Mesodermal cell (in vitro differentiated cells): ENCODE measurements at regions not wholly inside any gene's neighbourhood (a gene's known extent, or its start where the extent isn't known, plus 50 kb on each side); places are given as distances from the start of the nearest gene placed in this dataset.

Experiments
- H3K27ac ChIP-seq: 2 replicates; pipeline ENCODE4 v1.7.0; 2013; ENCODE audit warnings: mild to moderate bottlenecking, low read depth, low read length, moderate library complexity; ENCODE audit not compliant: severe bottlenecking
- H3K36me3 ChIP-seq: 2 replicates; pipeline ENCODE4 v1.7.1; 2013; ENCODE audit warnings: mild to moderate bottlenecking, low read length, moderate library complexity; ENCODE audit not compliant: control insufficient read depth, insufficient read depth
- H3K4me1 ChIP-seq: one replicate; pipeline ENCODE4 v1.7.1; 2013; ENCODE audit warnings: mild to moderate bottlenecking, low read length; ENCODE audit not compliant: insufficient read depth, control insufficient read depth, poor library complexity, severe bottlenecking
- H3K4me3 ChIP-seq: 2 replicates; pipeline ENCODE4 v1.7.0; 2013; ENCODE audit warnings: low read length, control low read depth, mild to moderate bottlenecking; ENCODE audit not compliant: insufficient read depth, poor library complexity, severe bottlenecking; ENCODE audit errors: extremely low read depth
- H3K9me3 ChIP-seq: 2 replicates; pipeline ENCODE4 v1.7.1; 2013; ENCODE audit warnings: mild to moderate bottlenecking, low read length, moderate library complexity; ENCODE audit not compliant: control insufficient read depth
- WGBS, 2 experiments: methylation state at CpG; one replicate each; pipeline ENCODE4 v1.1.5; 2013; ENCODE audit warnings: missing lambda C conversion rate in 2 of 2; ENCODE audit not compliant: insufficient coverage in 2 of 2; 5-methylcytosine and 5-hydroxymethylcytosine counted together

- 88 to 89% methylated on average over 3 of the region's 3 CpGs for WGBS, 2 experiments
- Histone ChIP-seq H3K4me3 (no peak overlapping the region), H3K36me3 (no peaks in the 10 kb centered on the region), H3K4me1 (no peaks in the 10 kb centered on the region), H3K9me3 (peaks cover 5% of the 10 kb centered on the region), H3K27ac (no peak overlapping the region)
These were observed 109.8 kb downstream of the CTTN start for GRCh38 chr11:70508231-70508480.

- peaks cover 8% of the 10 kb centered on the region for H3K9me3 ChIP-seq
- H3K4me3 ChIP-seq: no peak overlapping the region
- no peaks in the 10 kb centered on the region for H3K4me1 ChIP-seq
- WGBS, 2 experiments: 77 to 89% methylated on average over 5 to 8 of the region's 8 CpGs
- H3K36me3 ChIP-seq: no peaks in the 10 kb centered on the region
- no peak overlapping the region for H3K27ac ChIP-seq
These were observed 111.1 kb downstream of the CTTN start for GRCh38 chr11:70509476-70509875.

GRCh38 chr11:70510106-70510505, 111.8 kb downstream of the CTTN start:
- Histone ChIP-seq H3K36me3 (no peaks in the 10 kb centered on the region), H3K9me3 (peaks cover 8% of the 10 kb centered on the region), H3K27ac (no peak overlapping the region), H3K4me1 (no peaks in the 10 kb centered on the region), H3K4me3 (no peak overlapping the region)
- WGBS, 2 experiments: 83 to 92% methylated on average over 1 to 4 of the region's 4 CpGs

- Histone ChIP-seq H3K9me3 (peaks cover 8% of the 10 kb centered on the region), H3K4me3 (no peak overlapping the region), H3K4me1 (no peaks in the 10 kb centered on the region), H3K36me3 (no peaks in the 10 kb centered on the region), H3K27ac (no peak overlapping the region)
- WGBS, 2 experiments: 83 to 94% methylated on average over 4 to 5 of the region's 6 CpGs
These were observed 112.2 kb downstream of the CTTN start for GRCh38 chr11:70510571-70510970.

GRCh38 chr11:70511345-70511744, 113.0 kb downstream of the CTTN start:
- peaks cover 8% of the 10 kb centered on the region for H3K9me3 ChIP-seq
- no peak overlapping the region for H3K4me3 ChIP-seq
- no peaks in the 10 kb centered on the region for H3K36me3 ChIP-seq
- WGBS, 2 experiments: 100% methylated on average over 1 of the region's 1 CpG
- H3K27ac ChIP-seq: no peak overlapping the region
- H3K4me1 ChIP-seq: no peaks in the 10 kb centered on the region

GRCh38 chr11:70512716-70513115, 114.4 kb downstream of the CTTN start:
- H3K36me3 ChIP-seq: no peaks in the 10 kb centered on the region
- no peak overlapping the region for H3K27ac ChIP-seq
- peaks cover 8% of the 10 kb centered on the region for H3K9me3 ChIP-seq
- H3K4me1 ChIP-seq: no peaks in the 10 kb centered on the region
- H3K4me3 ChIP-seq: no peak overlapping the region

GRCh38 chr11:70517203-70517602, 118.9 kb downstream of the CTTN start:
- Histone ChIP-seq H3K27ac (no peak overlapping the region), H3K36me3 (no peaks in the 10 kb centered on the region), H3K4me1 (no peaks in the 10 kb centered on the region), H3K4me3 (no peak overlapping the region), H3K9me3 (peaks cover 8% of the 10 kb centered on the region)
- WGBS, 2 experiments: 88 to 94% methylated on average over 5 to 7 of the region's 7 CpGs

- H3K4me1 ChIP-seq: peaks cover 5% of the 10 kb centered on the region
- no peak overlapping the region for H3K27ac ChIP-seq
- H3K9me3 ChIP-seq: peaks cover 2% of the 10 kb centered on the region
- 86 to 91% methylated on average over 20 to 21 of the region's 22 CpGs for WGBS, 2 experiments
- no peaks in the 10 kb centered on the region for H3K36me3 ChIP-seq
- no peak overlapping the region for H3K4me3 ChIP-seq
These were observed 119.9 kb downstream of the CTTN start for GRCh38 chr11:70517988-70518907.

GRCh38 chr11:70519117-70519516, 120.8 kb downstream of the CTTN start:
- no peak overlapping the region for H3K4me3 ChIP-seq
- no peaks in the 10 kb centered on the region for H3K9me3 ChIP-seq
- H3K4me1 ChIP-seq: peaks cover 13% of the 10 kb centered on the region
- H3K27ac ChIP-seq: no peak overlapping the region
- H3K36me3 ChIP-seq: no peaks in the 10 kb centered on the region
- WGBS, 2 experiments: 78 to 80% methylated on average over 7 of the region's 8 CpGs

- peaks cover 35% of the 10 kb centered on the region for H3K4me1 ChIP-seq
- H3K4me3 ChIP-seq: no peak overlapping the region
- 90 to 91% methylated on average over 18 to 22 of the region's 22 CpGs for WGBS, 2 experiments
- no peak overlapping the region for H3K27ac ChIP-seq
- H3K9me3 ChIP-seq: no peaks in the 10 kb centered on the region
- H3K36me3 ChIP-seq: no peaks in the 10 kb centered on the region
These were observed 123.4 kb downstream of the CTTN start for GRCh38 chr11:70521475-70522308.

GRCh38 chr11:70522309-70522592, 123.9 kb downstream of the CTTN start:
- no peak overlapping the region for H3K4me3 ChIP-seq

More at GRCh38 chr11:70522309-70522592, 123.9 kb downstream of the CTTN start:
- 69 to 73% methylated on average over 6 of the region's 6 CpGs for WGBS, 2 experiments
- H3K9me3 ChIP-seq: no peaks in the 10 kb centered on the region
- no peak overlapping the region for H3K27ac ChIP-seq
- H3K36me3 ChIP-seq: no peaks in the 10 kb centered on the region
- H3K4me1 ChIP-seq: peaks cover 35% of the 10 kb centered on the region
